BE2C (cell line): ENCODE measurements at regions not wholly inside any gene's neighbourhood (a gene's known extent, or its start where the extent isn't known, plus 50 kb on each side); places are given as distances from the start of the nearest gene placed in this dataset.
"Not testable (repeated sequence)": the region's sequence is repeated elsewhere in the genome, so short reads cannot be mapped to it uniquely, and the experiment has no call there.

Source experiments
- DNase-seq: peaks from one replicate; pipeline ENCODE4 v3.0.0-alpha.2; 2020
- H3K27me3 ChIP-seq: fragments of 250-450 bp; sonication (Bioruptor Pico); 2 replicates; pipeline ENCODE4 v1.5.1; 2020; ENCODE audit warnings: mild to moderate bottlenecking
- H3K36me3 ChIP-seq: fragments of 250-450 bp; sonication (Bioruptor Pico); 2 replicates; pipeline ENCODE4 v1.5.1; 2020; ENCODE audit warnings: mild to moderate bottlenecking
- H3K4me1 ChIP-seq: fragments of 250-450 bp; sonication (Bioruptor Pico); 2 replicates; pipeline ENCODE4 v1.5.1; 2020
- H3K4me3 ChIP-seq: 2 replicates; pipeline ENCODE4 v1.5.1; 2011; ENCODE audit warnings: low read depth, low read length
- H3K9me3 ChIP-seq: fragments of 250-450 bp; sonication (Bioruptor Pico); 2 replicates; pipeline ENCODE4 v1.5.1; 2020
- TF ChIP-seq, protein P1 (sequence below): IDR thresholded peaks from 2 replicates; pipeline ENCODE4 v1.5.1; 2012; ENCODE audit warnings: mild to moderate bottlenecking, low read depth, low read length

DNA sequence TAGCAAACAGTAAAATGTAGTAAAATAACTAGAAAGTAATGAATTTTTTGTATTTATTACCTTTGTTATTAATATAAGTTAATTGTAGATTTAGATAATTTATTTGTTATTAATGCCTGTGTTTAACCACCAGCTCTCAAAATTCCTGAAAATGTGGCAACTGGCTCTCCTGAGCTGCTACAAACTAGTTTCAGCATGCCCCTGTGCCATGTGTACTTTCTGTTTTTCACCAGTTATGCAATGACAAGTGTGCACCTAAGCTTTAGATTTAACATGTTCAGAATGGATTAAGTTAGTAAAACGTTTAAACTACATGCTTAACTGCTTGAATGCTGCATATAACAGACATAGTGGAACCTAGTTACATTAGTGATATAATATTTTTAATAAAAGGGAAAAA lies 88.1 kb downstream of the POSTN start:
- DNase-seq = no peak
- H3K36me3 ChIP-seq = no peaks in the 10 kb centered on the region
- H3K4me3 ChIP-seq = no peak overlapping the region
- no peaks in the 10 kb centered on the region for H3K9me3 ChIP-seq
- no peaks in the 10 kb centered on the region for H3K27me3 ChIP-seq
- TF ChIP-seq, protein P1, sequence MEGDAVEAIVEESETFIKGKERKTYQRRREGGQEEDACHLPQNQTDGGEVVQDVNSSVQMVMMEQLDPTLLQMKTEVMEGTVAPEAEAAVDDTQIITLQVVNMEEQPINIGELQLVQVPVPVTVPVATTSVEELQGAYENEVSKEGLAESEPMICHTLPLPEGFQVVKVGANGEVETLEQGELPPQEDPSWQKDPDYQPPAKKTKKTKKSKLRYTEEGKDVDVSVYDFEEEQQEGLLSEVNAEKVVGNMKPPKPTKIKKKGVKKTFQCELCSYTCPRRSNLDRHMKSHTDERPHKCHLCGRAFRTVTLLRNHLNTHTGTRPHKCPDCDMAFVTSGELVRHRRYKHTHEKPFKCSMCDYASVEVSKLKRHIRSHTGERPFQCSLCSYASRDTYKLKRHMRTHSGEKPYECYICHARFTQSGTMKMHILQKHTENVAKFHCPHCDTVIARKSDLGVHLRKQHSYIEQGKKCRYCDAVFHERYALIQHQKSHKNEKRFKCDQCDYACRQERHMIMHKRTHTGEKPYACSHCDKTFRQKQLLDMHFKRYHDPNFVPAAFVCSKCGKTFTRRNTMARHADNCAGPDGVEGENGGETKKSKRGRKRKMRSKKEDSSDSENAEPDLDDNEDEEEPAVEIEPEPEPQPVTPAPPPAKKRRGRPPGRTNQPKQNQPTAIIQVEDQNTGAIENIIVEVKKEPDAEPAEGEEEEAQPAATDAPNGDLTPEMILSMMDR = no peak
- no peaks in the 10 kb centered on the region for H3K4me1 ChIP-seq

GRCh38 chr13:37505531-37505930 lies 93.0 kb downstream of the POSTN start:
- TF ChIP-seq, protein P1 = no peak
- DNase-seq = no peak
- H3K9me3 ChIP-seq = no peaks in the 10 kb centered on the region

DNA sequence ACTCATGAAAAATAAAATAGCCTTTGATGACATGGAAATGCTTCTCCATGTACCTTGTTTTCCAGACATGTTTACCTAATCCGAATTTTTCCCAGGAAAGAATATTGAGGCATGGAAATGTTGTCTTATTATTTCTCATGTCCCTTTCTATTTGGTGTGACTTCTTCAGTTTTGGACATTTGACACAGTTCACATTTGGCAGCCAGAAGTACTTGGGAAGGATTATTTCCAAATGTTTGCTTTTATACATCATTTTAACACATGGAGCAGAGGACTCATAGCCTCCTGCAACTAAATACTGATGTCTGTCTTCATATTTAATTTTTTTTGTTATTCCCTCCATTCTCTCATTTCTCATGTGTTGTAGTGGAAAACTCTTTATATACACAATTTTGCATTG lies 94.3 kb downstream of the POSTN start:
- no peak for DNase-seq
- Histone ChIP-seq H3K27me3 (no peaks in the 10 kb centered on the region), H3K36me3 (no peaks in the 10 kb centered on the region), H3K4me1 (no peaks in the 10 kb centered on the region), H3K9me3 (no peaks in the 10 kb centered on the region), H3K4me3 (no peak overlapping the region)
- TF ChIP-seq, protein P1 = no peak

More at GRCh38 chr13:37505531-37505930, 93.0 kb downstream of the POSTN start:
- Histone ChIP-seq H3K4me1 (no peaks in the 10 kb centered on the region), H3K27me3 (no peaks in the 10 kb centered on the region), H3K4me3 (no peak overlapping the region), H3K36me3 (no peaks in the 10 kb centered on the region)

DNA sequence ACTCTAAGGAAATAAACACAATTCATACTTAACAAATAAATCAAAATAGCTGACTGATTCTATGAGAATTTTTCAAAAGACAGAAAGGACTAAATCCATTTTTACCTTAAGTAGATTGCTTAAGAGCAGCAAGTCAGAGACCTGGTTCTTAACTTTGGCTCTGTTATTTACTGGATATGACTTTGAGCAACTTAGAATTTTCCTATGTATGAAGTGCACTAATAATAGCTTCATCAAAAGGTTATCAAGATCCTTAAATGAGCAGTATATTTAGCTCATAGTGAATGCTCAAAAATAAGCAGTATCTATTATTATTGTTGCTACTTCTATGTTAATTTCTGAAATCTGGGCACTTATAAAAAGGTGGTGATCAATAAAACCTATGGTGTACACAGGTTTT lies 95.3 kb downstream of the POSTN start:
- no peaks in the 10 kb centered on the region for H3K4me1 ChIP-seq
- TF ChIP-seq, protein P1 = no peak
- no peak overlapping the region for H3K4me3 ChIP-seq
- no peaks in the 10 kb centered on the region for H3K27me3 ChIP-seq
- no peaks in the 10 kb centered on the region for H3K36me3 ChIP-seq
- DNase-seq = no peak
- H3K9me3 ChIP-seq = no peaks in the 10 kb centered on the region

- not testable (repeated sequence) for H3K4me3 ChIP-seq, H3K27me3 ChIP-seq, H3K36me3 ChIP-seq, H3K4me1 ChIP-seq, DNase-seq, H3K9me3 ChIP-seq
Observed at GRCh38 chr13:37502303-37502993, 96.1 kb downstream of the POSTN start.

- Histone ChIP-seq H3K9me3 (no peaks in the 10 kb centered on the region), H3K4me3 (no peak overlapping the region), H3K27me3 (no peaks in the 10 kb centered on the region), H3K36me3 (no peaks in the 10 kb centered on the region), H3K4me1 (no peaks in the 10 kb centered on the region)
- DNase-seq = no peak
- TF ChIP-seq, protein P1 = no peak
Observed at GRCh38 chr13:37501187-37501586, 97.4 kb downstream of the POSTN start.
